Embryonic facial prominence (tissue), 1 donor: ENCODE measurements at regions not wholly inside any gene's neighbourhood (a gene's known extent, or its start where the extent isn't known, plus 50 kb on each side); places are given as distances from the start of the nearest gene placed in this dataset.
A peak's percentile ranks its signal among the peaks of the same experiment; 100 is the strongest.
"Not testable (repeated sequence)": the region's sequence is repeated elsewhere in the genome, so short reads cannot be mapped to it uniquely, and the experiment has no call there.

Source experiments
- DNase-seq: peaks from one replicate; pipeline ENCODE4 v3.0.0-alpha.2; 2016; ENCODE audit errors: extremely low spot score

GRCh38 chr14:29982171-29982570 lies 54.5 kb upstream of the PRKD1 start:
- no peak for DNase-seq

GRCh38 chr14:29982993-29983392 lies 55.3 kb upstream of the PRKD1 start:
- DNase-seq = no peak

GRCh38 chr14:29990344-29990857 lies 62.8 kb upstream of the PRKD1 start:
- DNase-seq = not testable (repeated sequence)

- no peak for DNase-seq
Observed at GRCh38 chr14:29990993-29991392, 63.3 kb upstream of the PRKD1 start.

GRCh38 chr14:29993143-29993542 lies 65.5 kb upstream of the PRKD1 start:
- DNase-seq = no peak

GRCh38 chr14:29999013-29999539 lies 71.4 kb upstream of the PRKD1 start:
- no peak for DNase-seq

- no peak for DNase-seq
Observed at GRCh38 chr14:30002859-30003258, 75.2 kb upstream of the PRKD1 start.

GRCh38 chr14:30005114-30005808 lies 77.6 kb upstream of the PRKD1 start:
- DNase-seq = peak; percentile 63

GRCh38 chr14:30006695-30007094 lies 79.0 kb upstream of the PRKD1 start:
- DNase-seq = no peak

GRCh38 chr14:30015489-30015888 lies 87.8 kb upstream of the PRKD1 start:
- no peak for DNase-seq

- no peak for DNase-seq
Observed at GRCh38 chr14:30016002-30016401, 88.4 kb upstream of the PRKD1 start.

- DNase-seq = no peak
Observed at GRCh38 chr14:30017370-30017993, 89.8 kb upstream of the PRKD1 start.

GRCh38 chr14:30020271-30020670 lies 92.6 kb upstream of the PRKD1 start:
- no peak for DNase-seq

- no peak for DNase-seq
Observed at GRCh38 chr14:30020687-30021086, 93.0 kb upstream of the PRKD1 start.

- not testable (repeated sequence) for DNase-seq
Observed at GRCh38 chr14:30023350-30023749, 95.7 kb upstream of the PRKD1 start.

- DNase-seq = no peak
Observed at GRCh38 chr14:30034152-30034551, 106.5 kb upstream of the PRKD1 start.

- DNase-seq = no peak
Observed at GRCh38 chr14:30035361-30035760, 107.7 kb upstream of the PRKD1 start.

- DNase-seq = no peak
Observed at GRCh38 chr14:30045720-30046119, 118.1 kb upstream of the PRKD1 start.

- DNase-seq = no peak
Observed at GRCh38 chr14:30053103-30053502, 125.5 kb upstream of the PRKD1 start.

GRCh38 chr14:30054201-30054600 lies 126.6 kb upstream of the PRKD1 start:
- DNase-seq = no peak

- DNase-seq = no peak
Observed at GRCh38 chr14:30058401-30058800, 130.8 kb upstream of the PRKD1 start.

- DNase-seq = no peak
Observed at GRCh38 chr14:30063746-30064145, 136.1 kb upstream of the PRKD1 start.

- no peak for DNase-seq
Observed at GRCh38 chr14:30064454-30064853, 136.8 kb upstream of the PRKD1 start.
